Mesendoderm (in vitro differentiated cells): ENCODE measurements at regions not wholly inside any gene's neighbourhood (a gene's known extent, or its start where the extent isn't known, plus 50 kb on each side); places are given as distances from the start of the nearest gene placed in this dataset.

ENCODE experiments used
- DNase-seq: peaks from one replicate; pipeline ENCODE4 v3.0.0; 2013
- H2AK5ac ChIP-seq: 2 replicates; pipeline ENCODE4 v1.6.1; 2013; ENCODE audit warnings: low read length, inconsistent platforms
- H2BK120ac ChIP-seq: 2 replicates; pipeline ENCODE4 v1.6.1; 2013; ENCODE audit warnings: low read depth, mild to moderate bottlenecking, low read length, moderate library complexity, mixed read lengths
- H2BK15ac ChIP-seq: replicated peaks from 2 replicates; pipeline ENCODE4 v1.6.1; 2013; ENCODE audit warnings: low read depth, mild to moderate bottlenecking, moderate library complexity
- H2BK5ac ChIP-seq: 2 replicates; pipeline ENCODE4 v1.6.1; 2013; ENCODE audit warnings: low read length, inconsistent platforms
- H3K18ac ChIP-seq: 2 replicates; pipeline ENCODE4 v1.6.1; 2013; ENCODE audit warnings: mild to moderate bottlenecking, low read length, mixed read lengths
- H3K23ac ChIP-seq: one replicate; pipeline ENCODE4 v1.6.1; 2013; ENCODE audit warnings: low read length
- H3K27ac ChIP-seq: 2 replicates; pipeline ENCODE4 v1.5.1; 2013; ENCODE audit warnings: low read depth, mild to moderate bottlenecking, inconsistent platforms, low read length, moderate library complexity
- H3K27me3 ChIP-seq: 2 replicates; pipeline ENCODE4 v1.6.1; 2013; ENCODE audit warnings: low read length, control low read depth, mild to moderate bottlenecking, inconsistent platforms; ENCODE audit not compliant: insufficient read depth, poor library complexity
- H3K36me3 ChIP-seq: 2 replicates; pipeline ENCODE4 v1.6.1; 2013; ENCODE audit warnings: low read length, inconsistent platforms; ENCODE audit not compliant: control insufficient read depth, insufficient read depth
- H3K4ac ChIP-seq: one replicate; pipeline ENCODE4 v1.6.1; 2013; ENCODE audit warnings: low read depth, mild to moderate bottlenecking, low read length, moderate library complexity
- H3K4me1 ChIP-seq: 2 replicates; pipeline ENCODE4 v1.6.1; 2013; ENCODE audit warnings: low read depth, low read length, inconsistent platforms; ENCODE audit not compliant: control insufficient read depth
- H3K4me2 ChIP-seq: 2 replicates; pipeline ENCODE4 v1.6.1; 2013; ENCODE audit warnings: low read length
- H3K4me3 ChIP-seq: 2 replicates; pipeline ENCODE4 v1.5.1; 2013; ENCODE audit warnings: mild to moderate bottlenecking, low read length
- H3K56ac ChIP-seq: one replicate; pipeline ENCODE4 v1.6.1; 2013; ENCODE audit warnings: low read length
- H3K79me1 ChIP-seq: 2 replicates; pipeline ENCODE4 v1.6.1; 2013; ENCODE audit warnings: low read length, inconsistent platforms
- H3K79me2 ChIP-seq: 2 replicates; pipeline ENCODE4 v1.6.1; 2013; ENCODE audit warnings: mild to moderate bottlenecking, low read length; ENCODE audit not compliant: control insufficient read depth, insufficient read depth
- H3K9ac ChIP-seq: 2 replicates; pipeline ENCODE4 v1.6.1; 2013; ENCODE audit warnings: low read length, inconsistent platforms
- H4K5ac ChIP-seq: one replicate; pipeline ENCODE4 v1.6.1; 2013; ENCODE audit warnings: low read length
- H4K8ac ChIP-seq: one replicate; pipeline ENCODE4 v1.6.1; 2013; ENCODE audit warnings: low read depth, mild to moderate bottlenecking, control low read depth, low read length, moderate library complexity
- WGBS: extraction: QIAGEN DNeasy Blood & Tissue Kit; methylation state at CpG from one replicate; pipeline ENCODE4 v1.1.7; 2013; ENCODE audit warnings: low lambda C conversion rate, missing lambda C conversion rate; ENCODE audit not compliant: insufficient coverage; ENCODE audit errors: extremely low coverage; 5-methylcytosine and 5-hydroxymethylcytosine counted together

DNA sequence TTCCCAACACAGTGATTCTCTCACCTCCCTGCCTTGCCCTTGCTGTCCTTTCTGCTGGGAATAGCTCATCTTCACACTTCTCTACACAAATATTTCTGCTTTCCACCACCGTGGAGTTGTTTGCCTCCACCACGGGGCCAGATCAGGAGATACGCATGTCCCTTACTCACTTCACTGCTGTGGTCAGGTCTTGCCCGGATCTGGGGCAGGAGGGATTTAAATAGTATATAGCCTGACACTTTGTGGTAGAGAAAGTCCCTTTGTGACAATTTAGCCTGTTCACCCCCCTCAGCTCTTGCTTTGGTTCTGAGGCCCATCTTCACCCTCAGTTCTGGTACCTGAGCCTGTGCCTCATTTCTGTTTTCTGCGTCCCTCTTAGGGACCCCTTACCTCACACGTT, 92.6 kb upstream of the PREP start:
- Histone ChIP-seq H2BK120ac (no peak overlapping the region), H3K23ac (no peak overlapping the region), H3K56ac (no peak overlapping the region), H3K4me3 (no peak overlapping the region), H2AK5ac (no peak overlapping the region), H3K4me2 (no peak overlapping the region), H2BK5ac (no peak overlapping the region), H3K79me1 (no peaks in the 10 kb centered on the region), H3K4me1 (no peaks in the 10 kb centered on the region), H3K18ac (no peak overlapping the region), H3K36me3 (no peaks in the 10 kb centered on the region), H3K9ac (no peak overlapping the region), H4K8ac (no peak overlapping the region), H3K4ac (no peak overlapping the region), H3K79me2 (no peaks in the 10 kb centered on the region), H2BK15ac (no peak overlapping the region), H4K5ac (no peak overlapping the region), H3K27me3 (no peaks in the 10 kb centered on the region), H3K27ac (no peak overlapping the region)
- no peak for DNase-seq
- no CpG with 5 or more reads among the region's 6 CpGs for WGBS

DNA sequence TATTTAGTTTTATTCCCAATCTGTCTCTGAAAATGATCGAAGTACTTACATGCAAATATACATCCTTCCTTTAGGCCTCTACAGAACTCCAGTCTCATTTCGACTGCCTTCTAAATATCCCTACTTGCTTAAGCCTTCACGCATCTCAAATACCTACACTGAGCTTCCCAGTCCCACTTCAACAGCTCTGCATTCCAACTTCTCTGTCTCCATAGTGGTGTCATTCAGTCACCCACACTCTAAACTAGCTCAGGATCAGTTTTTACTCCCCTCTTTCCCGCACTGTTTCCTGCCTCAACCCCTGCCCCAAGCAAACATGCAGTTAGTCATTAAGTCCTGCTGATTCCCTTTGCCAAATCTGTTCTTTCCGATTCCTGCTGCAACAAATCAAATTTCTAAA, 91.8 kb upstream of the PREP start:
- H3K27ac ChIP-seq, result no peak overlapping the region
- H3K56ac ChIP-seq, result no peak overlapping the region
- H3K4me3 ChIP-seq, result no peak overlapping the region
- no peak overlapping the region for H3K4ac ChIP-seq
- H3K36me3 ChIP-seq, result no peaks in the 10 kb centered on the region
- H3K18ac ChIP-seq, result no peak overlapping the region
- no CpG with 5 or more reads among the region's 5 CpGs for WGBS
- no peaks in the 10 kb centered on the region for H3K27me3 ChIP-seq
- no peaks in the 10 kb centered on the region for H3K4me1 ChIP-seq
- H3K4me2 ChIP-seq, result no peak overlapping the region
- H4K8ac ChIP-seq, result no peak overlapping the region
- H3K79me2 ChIP-seq, result no peaks in the 10 kb centered on the region
- no peak overlapping the region for H2BK15ac ChIP-seq
- no peak overlapping the region for H3K23ac ChIP-seq
- H3K9ac ChIP-seq, result no peak overlapping the region
- H2AK5ac ChIP-seq, result no peak overlapping the region
- DNase-seq, result peak; percentile 14
- no peak overlapping the region for H2BK5ac ChIP-seq
- H3K79me1 ChIP-seq, result no peaks in the 10 kb centered on the region
- H2BK120ac ChIP-seq, result no peak overlapping the region
- no peak overlapping the region for H4K5ac ChIP-seq

DNA sequence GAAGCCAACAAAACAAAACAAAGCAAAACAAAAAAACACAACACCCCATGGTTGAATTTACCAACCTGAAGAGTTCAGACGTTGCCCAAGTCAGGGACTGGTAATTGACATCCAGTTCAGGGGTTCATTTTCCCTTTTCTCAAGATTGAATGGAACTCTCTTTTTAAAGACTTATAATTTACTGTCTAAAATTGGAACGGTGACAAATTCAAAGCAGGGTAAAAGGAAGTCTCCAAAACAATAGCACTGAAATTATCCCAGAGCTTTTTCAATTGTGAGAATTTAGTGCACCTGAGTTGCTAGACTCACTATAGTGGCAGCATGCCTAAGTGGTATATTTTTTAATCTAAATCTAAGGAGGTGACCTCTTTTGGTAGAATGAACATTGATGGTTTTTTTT, 90.9 kb upstream of the PREP start:
- WGBS, result no CpG with 5 or more reads among the region's 2 CpGs
- H3K36me3 ChIP-seq, result no peaks in the 10 kb centered on the region
- no peak overlapping the region for H3K27ac ChIP-seq

DNA sequence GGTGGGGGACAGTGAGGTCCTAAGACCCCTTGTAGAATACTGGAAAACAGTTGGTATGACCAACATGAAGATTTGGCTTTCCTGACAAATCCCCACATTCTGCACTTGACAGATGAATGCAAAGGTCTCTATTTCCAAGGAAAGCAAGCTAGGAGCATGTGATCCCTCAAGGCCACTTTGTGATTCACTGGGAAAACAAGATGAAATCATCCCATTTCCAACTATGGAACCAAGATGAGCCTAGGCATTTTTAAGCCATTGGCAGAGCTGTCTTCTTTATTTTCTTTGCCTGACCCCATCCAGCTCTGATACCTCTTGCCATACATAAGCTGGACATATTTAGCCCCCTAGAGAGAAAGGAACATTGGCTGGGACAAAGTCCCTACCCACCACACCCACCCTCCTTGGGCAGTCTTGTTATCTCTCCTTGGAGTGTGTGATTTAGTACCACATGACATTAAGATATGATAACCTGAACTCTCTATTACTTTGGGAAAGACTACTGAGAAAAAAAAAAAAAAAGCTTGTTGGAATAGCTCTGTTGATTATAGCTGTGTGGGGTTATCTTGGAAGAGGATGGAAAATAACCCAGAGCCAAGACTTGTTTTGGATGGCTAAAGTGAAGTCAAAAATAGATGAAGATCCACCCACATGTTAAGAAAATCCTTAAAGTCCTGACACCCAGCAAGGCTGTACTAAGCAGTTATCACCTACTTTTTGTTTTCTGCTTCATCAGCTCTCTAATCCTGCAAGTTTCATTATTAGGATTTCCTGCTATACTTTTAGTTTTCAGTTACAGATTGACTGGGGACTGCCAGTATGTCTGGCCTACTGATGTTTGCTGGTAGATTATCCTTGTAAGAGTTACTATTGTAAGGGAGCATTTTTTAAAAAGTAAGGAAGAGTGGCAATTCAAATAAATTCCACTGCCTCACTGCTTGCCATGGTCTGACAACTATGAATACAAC, 90.1 kb upstream of the PREP start:
- Histone ChIP-seq H4K5ac (no peak overlapping the region), H3K4me2 (no peak overlapping the region), H2AK5ac (no peak overlapping the region), H2BK15ac (no peak overlapping the region), H3K4ac (no peak overlapping the region), H2BK5ac (no peak overlapping the region), H3K27ac (no peak overlapping the region), H3K79me1 (no peaks in the 10 kb centered on the region), H3K79me2 (no peaks in the 10 kb centered on the region), H3K23ac (no peak overlapping the region), H3K9ac (no peak overlapping the region), H3K4me1 (no peaks in the 10 kb centered on the region), H3K4me3 (no peak overlapping the region), H3K27me3 (no peaks in the 10 kb centered on the region), H4K8ac (no peak overlapping the region), H3K36me3 (no peaks in the 10 kb centered on the region), H2BK120ac (no peak overlapping the region), H3K18ac (no peak overlapping the region), H3K56ac (no peak overlapping the region)
- DNase-seq, result no peak

More for the DNA sequence above, 90.9 kb upstream of the PREP start:
- Histone ChIP-seq H3K18ac (no peak overlapping the region), H2BK120ac (no peak overlapping the region), H3K4ac (no peak overlapping the region), H2BK5ac (no peak overlapping the region), H4K5ac (no peak overlapping the region), H2AK5ac (no peak overlapping the region), H3K4me3 (no peak overlapping the region), H3K56ac (no peak overlapping the region), H3K4me2 (no peak overlapping the region), H3K9ac (no peak overlapping the region), H3K4me1 (no peaks in the 10 kb centered on the region), H3K23ac (no peak overlapping the region), H3K79me2 (no peaks in the 10 kb centered on the region), H3K27me3 (no peaks in the 10 kb centered on the region), H4K8ac (no peak overlapping the region), H2BK15ac (no peak overlapping the region), H3K79me1 (no peaks in the 10 kb centered on the region)
- DNase-seq, result no peak

DNA sequence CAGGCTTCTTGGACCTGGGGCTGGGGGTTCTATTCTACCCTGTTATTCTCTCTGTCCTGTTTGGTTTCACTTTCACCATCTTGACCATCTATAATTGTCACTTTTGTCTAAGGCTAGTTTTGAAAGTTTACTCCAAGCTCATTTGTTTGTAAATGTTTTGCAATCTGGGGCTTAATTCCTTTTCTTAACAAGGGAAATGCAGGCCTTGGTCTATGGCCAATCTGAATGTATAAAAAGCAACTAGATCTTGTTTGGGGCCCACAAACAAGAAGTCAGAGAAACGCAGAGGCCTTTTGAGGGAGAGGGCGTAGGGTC, 86.3 kb upstream of the PREP start:
- Histone ChIP-seq H3K4ac (no peak overlapping the region), H3K4me2 (no peak overlapping the region), H4K5ac (no peak overlapping the region), H3K79me1 (no peaks in the 10 kb centered on the region), H3K23ac (no peak overlapping the region), H3K56ac (no peak overlapping the region), H2BK120ac (no peak overlapping the region), H3K4me1 (no peaks in the 10 kb centered on the region), H3K18ac (no peak overlapping the region), H3K79me2 (no peaks in the 10 kb centered on the region), H3K27me3 (no peaks in the 10 kb centered on the region), H2AK5ac (no peak overlapping the region), H2BK15ac (no peak overlapping the region), H3K9ac (no peak overlapping the region), H4K8ac (no peak overlapping the region), H2BK5ac (no peak overlapping the region), H3K27ac (no peak overlapping the region), H3K36me3 (no peaks in the 10 kb centered on the region), H3K4me3 (no peak overlapping the region)
- no CpG with 5 or more reads among the region's 2 CpGs for WGBS
- no peak for DNase-seq
